Colonic mucosa (tissue), 4 donors: ENCODE measurements at regions not wholly inside any gene's neighbourhood (a gene's known extent, or its start where the extent isn't known, plus 50 kb on each side); places are given as distances from the start of the nearest gene placed in this dataset.

Experiments
- DNase-seq: peaks from one replicate; pipeline ENCODE4 v3.0.0-alpha.2; 2020
- H3K27ac ChIP-seq: fragments of 200-600 bp; one replicate; pipeline ENCODE4 v1.8.0; 2021
- H3K27me3 ChIP-seq: fragments of 200-600 bp; one replicate; pipeline ENCODE4 v1.8.0; 2021
- H3K36me3 ChIP-seq: fragments of 200-600 bp; one replicate; pipeline ENCODE4 v1.8.0; 2021
- H3K4me1 ChIP-seq: fragments of 200-600 bp; one replicate; pipeline ENCODE4 v1.8.0; 2021; ENCODE audit warnings: mild to moderate bottlenecking
- H3K4me3 ChIP-seq: fragments of 200-600 bp; one replicate; pipeline ENCODE4 v1.8.0; 2021
- H3K9ac ChIP-seq, 2 donors: one replicate each; pipeline ENCODE4 v1.7.0; 2013; ENCODE audit warnings: control low read depth in 2 of 2, low read depth in 2 of 2, low read length in 2 of 2
- H3K9me3 ChIP-seq: fragments of 200-600 bp; one replicate; pipeline ENCODE4 v1.8.0; 2021
- intact Hi-C: fragments of 100-400 bp; cut with DNase I; formaldehyde crosslinking; loops from one replicate; pipeline ENCODE4 v1.14.1; 2022
- TF ChIP-seq, protein P1 (sequence below): fragments of 200-600 bp; IDR thresholded peaks from one replicate; pipeline ENCODE4 v1.8.0; 2022; ENCODE audit warnings: antibody characterized with exemption, mild to moderate bottlenecking
- donor health status: healthy.
- donor health status: DM: no; HTN: no; CAD: no.
- donor health status: DM: no; HTN: no; CAD: no.

DNA sequence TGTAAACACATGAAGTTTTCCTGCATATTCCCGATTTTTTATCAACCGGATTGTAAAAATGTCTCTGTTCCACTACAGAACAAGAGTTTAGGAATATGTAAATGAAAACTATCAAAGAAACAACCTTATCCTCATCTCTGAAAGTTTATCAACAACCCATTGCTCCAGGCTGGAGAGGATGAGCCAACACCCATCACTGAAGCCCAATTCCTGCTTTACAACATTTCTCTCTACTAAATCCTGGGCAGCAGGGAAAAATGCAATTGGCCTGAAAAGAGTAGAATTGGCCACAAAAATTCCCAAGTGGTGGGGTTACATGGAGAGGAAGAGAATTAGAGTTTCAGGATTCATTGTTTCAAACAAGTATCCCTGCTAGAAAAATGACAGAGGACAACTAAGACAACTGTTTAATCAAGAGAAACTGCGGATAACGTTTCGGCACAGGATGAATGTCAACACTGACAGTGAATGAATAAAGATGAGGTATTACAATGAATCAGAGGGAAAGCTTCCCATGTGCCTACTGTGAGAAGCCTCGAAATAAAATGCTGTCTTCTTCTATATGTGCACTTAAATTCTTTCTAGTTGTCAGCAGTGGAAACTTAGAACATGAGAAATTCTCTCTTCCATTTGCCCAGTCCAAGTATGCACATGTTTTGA, 317.3 kb upstream of the ANO3 start:
- intact Hi-C loops = no loop called here
- Histone ChIP-seq H3K9me3 (no peaks in the 10 kb centered on the region), H3K36me3 (no peaks in the 10 kb centered on the region), H3K4me1 (no peaks in the 10 kb centered on the region), H3K9ac (no peak overlapping the region), H3K27me3 (no peaks in the 10 kb centered on the region), H3K4me3 (no peak overlapping the region), H3K27ac (no peak overlapping the region)
- no peak for DNase-seq
- TF ChIP-seq, protein P1, sequence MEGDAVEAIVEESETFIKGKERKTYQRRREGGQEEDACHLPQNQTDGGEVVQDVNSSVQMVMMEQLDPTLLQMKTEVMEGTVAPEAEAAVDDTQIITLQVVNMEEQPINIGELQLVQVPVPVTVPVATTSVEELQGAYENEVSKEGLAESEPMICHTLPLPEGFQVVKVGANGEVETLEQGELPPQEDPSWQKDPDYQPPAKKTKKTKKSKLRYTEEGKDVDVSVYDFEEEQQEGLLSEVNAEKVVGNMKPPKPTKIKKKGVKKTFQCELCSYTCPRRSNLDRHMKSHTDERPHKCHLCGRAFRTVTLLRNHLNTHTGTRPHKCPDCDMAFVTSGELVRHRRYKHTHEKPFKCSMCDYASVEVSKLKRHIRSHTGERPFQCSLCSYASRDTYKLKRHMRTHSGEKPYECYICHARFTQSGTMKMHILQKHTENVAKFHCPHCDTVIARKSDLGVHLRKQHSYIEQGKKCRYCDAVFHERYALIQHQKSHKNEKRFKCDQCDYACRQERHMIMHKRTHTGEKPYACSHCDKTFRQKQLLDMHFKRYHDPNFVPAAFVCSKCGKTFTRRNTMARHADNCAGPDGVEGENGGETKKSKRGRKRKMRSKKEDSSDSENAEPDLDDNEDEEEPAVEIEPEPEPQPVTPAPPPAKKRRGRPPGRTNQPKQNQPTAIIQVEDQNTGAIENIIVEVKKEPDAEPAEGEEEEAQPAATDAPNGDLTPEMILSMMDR = no peak

DNA sequence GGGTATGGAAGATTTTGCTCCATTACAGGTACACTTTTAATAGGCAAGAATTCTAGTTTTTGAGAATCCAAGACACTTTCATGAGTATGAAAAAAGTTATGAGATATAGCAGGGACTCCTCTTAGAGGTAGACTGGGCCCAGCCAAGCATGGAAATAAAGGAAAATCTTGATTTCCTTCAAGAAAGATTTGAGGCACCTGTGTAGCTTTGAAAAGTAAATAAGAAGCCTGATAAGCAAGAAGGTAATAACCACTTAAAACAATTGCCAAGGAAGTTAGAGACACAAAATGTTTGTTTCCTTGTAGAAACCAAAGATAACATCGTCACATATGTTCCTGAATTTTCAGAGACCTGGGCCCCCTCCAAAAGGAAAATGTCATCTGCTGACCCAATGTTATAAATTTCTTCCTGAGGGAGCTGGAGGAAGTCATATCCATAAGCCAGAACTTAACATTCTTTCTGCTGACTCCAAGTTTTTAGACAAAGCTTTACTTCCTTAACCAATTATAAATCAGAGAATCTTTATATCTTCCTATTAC, 314.5 kb upstream of the ANO3 start:
- no peaks in the 10 kb centered on the region for H3K36me3 ChIP-seq
- TF ChIP-seq, protein P1 = no peak
- H3K4me1 ChIP-seq = no peaks in the 10 kb centered on the region
- no peaks in the 10 kb centered on the region for H3K27me3 ChIP-seq
- H3K9me3 ChIP-seq = no peaks in the 10 kb centered on the region
- no peak overlapping the region for H3K27ac ChIP-seq
- H3K4me3 ChIP-seq = no peak overlapping the region
- intact Hi-C loops = no loop called here
- DNase-seq = peak; percentile 20
- H3K9ac ChIP-seq = no peak overlapping the region

DNA sequence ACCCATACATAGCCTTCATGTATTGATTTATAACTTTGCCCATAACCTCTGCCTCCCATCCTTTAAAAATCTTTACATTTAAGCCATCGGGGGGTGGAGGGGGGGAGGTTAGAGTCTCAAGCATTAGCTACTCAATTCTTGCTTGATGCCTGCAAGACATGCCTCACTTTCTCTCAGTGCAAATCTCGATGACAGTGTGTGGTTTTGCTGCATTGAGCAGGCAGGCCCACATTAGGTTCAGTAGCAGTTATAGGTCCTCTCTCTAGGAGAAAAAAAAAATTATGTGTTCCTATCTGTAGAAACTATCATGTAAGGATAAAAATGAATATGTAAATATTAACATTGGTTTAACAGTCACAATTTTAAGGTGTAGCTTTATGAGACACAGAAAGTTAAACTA, 314.0 kb upstream of the ANO3 start:
- Histone ChIP-seq H3K4me3 (no peak overlapping the region), H3K9ac (no peak overlapping the region), H3K4me1 (no peaks in the 10 kb centered on the region), H3K27me3 (no peaks in the 10 kb centered on the region), H3K27ac (no peak overlapping the region), H3K9me3 (no peaks in the 10 kb centered on the region), H3K36me3 (no peaks in the 10 kb centered on the region)
- intact Hi-C loops = no loop called here
- TF ChIP-seq, protein P1 = no peak
- DNase-seq = no peak

DNA sequence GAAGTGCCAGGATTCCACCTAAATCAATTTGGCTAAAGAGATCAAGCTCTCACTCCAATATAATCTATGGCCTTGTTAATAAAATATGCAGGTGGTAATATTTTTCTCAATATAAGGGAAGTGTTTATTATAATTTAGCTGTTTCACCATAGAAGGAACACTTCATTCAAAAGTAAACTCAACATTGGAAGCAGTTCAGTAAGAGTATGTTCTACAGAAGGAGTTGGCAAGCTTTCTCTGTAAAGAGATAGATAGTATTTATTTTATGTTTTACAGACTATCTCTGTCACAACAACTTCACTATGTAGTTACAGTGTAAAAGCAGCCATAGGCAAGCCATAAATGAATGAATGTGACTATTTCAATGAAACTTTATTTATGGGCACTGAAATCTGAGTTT, 313.6 kb upstream of the ANO3 start:
- Histone ChIP-seq H3K4me3 (no peak overlapping the region), H3K27ac (no peak overlapping the region), H3K27me3 (no peaks in the 10 kb centered on the region), H3K36me3 (no peaks in the 10 kb centered on the region), H3K9me3 (no peaks in the 10 kb centered on the region), H3K9ac (no peak overlapping the region), H3K4me1 (no peaks in the 10 kb centered on the region)
- intact Hi-C loops = no loop called here
- no peak for DNase-seq
- TF ChIP-seq, protein P1 = no peak

DNA sequence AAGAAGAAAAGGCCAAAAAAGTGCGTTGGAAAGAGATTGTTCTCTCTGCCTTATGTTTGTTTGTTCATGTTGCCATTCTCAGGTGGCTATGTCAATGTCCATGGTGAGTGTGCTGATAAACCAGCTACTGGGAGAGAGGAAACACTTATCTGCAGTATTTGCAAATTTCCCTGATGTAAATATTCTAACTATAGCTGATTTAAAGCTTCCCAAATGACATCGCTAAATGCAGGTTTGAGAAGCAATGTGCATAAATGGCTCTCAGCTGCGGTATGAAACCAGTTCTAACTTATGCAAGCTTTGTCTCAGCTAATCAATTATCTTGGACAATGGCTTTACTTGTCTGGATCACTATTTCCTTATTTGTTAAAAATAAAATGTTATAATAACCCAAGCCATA, 312.5 kb upstream of the ANO3 start:
- H3K4me1 ChIP-seq = no peaks in the 10 kb centered on the region
- TF ChIP-seq, protein P1 = no peak
- intact Hi-C loops = no loop called here
- H3K27me3 ChIP-seq = no peaks in the 10 kb centered on the region
- H3K9me3 ChIP-seq = no peaks in the 10 kb centered on the region
- H3K36me3 ChIP-seq = no peaks in the 10 kb centered on the region
- no peak for DNase-seq
- H3K4me3 ChIP-seq = no peak overlapping the region
- no peak overlapping the region for H3K9ac ChIP-seq
- no peak overlapping the region for H3K27ac ChIP-seq
